ENCODE measurements at regions not wholly inside any gene's neighbourhood (a gene's known extent, or its start where the extent isn't known, plus 50 kb on each side); places are given as distances from the start of the nearest gene placed in this dataset.

- TF ChIP-seq CTCF (IDR thresholded peaks at IDR 0.05; ENCODE audit: poor library complexity, severe bottlenecking): no peak
- no peak for TF ChIP-seq EP300 (conservative IDR thresholded peaks at IDR 0.05; ENCODE audit: poor library complexity, severe bottlenecking)
- TF ChIP-seq TAF1 (IDR thresholded peaks at IDR 0.05; ENCODE audit: low read depth): no peak
Measured at GRCh38 chr5:6197427-6197826, 180.9 kb downstream of the MED10 start.

All from neural cell (in vitro differentiated cells).